PC-3 (cell line): ENCODE measurements at regions not wholly inside any gene's neighbourhood (a gene's known extent, or its start where the extent isn't known, plus 50 kb on each side); places are given as distances from the start of the nearest gene placed in this dataset.
A peak's percentile ranks its signal among the peaks of the same experiment; 100 is the strongest.

Source experiments
- ATAC-seq: fragments of 200-7000 bp; cut with Tn5 transposase; 2 replicates; pipeline ENCODE4 v1.9.1; 2020; ENCODE audit warnings: mild to moderate bottlenecking, moderate library complexity
- BruUV-seq: library from RNA; stranded (reverse); fragments of 400-500 nt; replicated peaks from 2 replicates; lab custom pipeline; 2021; lab: Mats Ljungman, UMichigan
- CTCF ChIA-PET: fragments of 300-600 bp; sonication (Branson Sonifier 250); formaldehyde crosslinking; loops from one replicate; lab custom pipeline; 2022; ENCODE audit warnings: antibody characterized with exemption; lab: Charles Lee
- POLR2A ChIA-PET: fragments of 300-600 bp; sonication (Branson Sonifier 250); formaldehyde crosslinking; loops from one replicate; lab custom pipeline; 2022; ENCODE audit warnings: antibody characterized with exemption; ENCODE audit not compliant: unreplicated experiment; lab: Charles Lee
- DNase-seq: peaks from one replicate; pipeline ENCODE4 v3.0.0-alpha.2; 2015
- H2AFZ ChIP-seq: fragments of 300-600 bp; sonication (generic); 2 replicates; pipeline ENCODE4 v1.6.0; 2016; ENCODE audit warnings: antibody characterized with exemption, low read length
- H3F3A ChIP-seq: fragments of 300-600 bp; sonication (generic); one replicate; pipeline ENCODE4 v1.6.0; 2017; ENCODE audit warnings: antibody characterized with exemption, low read length, control low read depth, mild to moderate bottlenecking; ENCODE audit not compliant: unreplicated experiment
- H3K27ac ChIP-seq: fragments of 300-600 bp; sonication (generic); 2 replicates; pipeline ENCODE4 v1.5.1; 2016; ENCODE audit warnings: mild to moderate bottlenecking, low read length
- H3K27me3 ChIP-seq: fragments of 300-600 bp; sonication (generic); 2 replicates; pipeline ENCODE4 v1.6.1; 2016; ENCODE audit warnings: low read length, mixed read lengths
- H3K36me3 ChIP-seq: fragments of 300-600 bp; sonication (generic); 2 replicates; pipeline ENCODE4 v1.6.1; 2016; ENCODE audit warnings: low read depth, mixed run types, low read length, mixed read lengths
- H3K4me1 ChIP-seq: fragments of 300-600 bp; sonication (generic); 2 replicates; pipeline ENCODE4 v1.5.1; 2016; ENCODE audit warnings: low read length; ENCODE audit not compliant: insufficient read depth
- H3K4me2 ChIP-seq: fragments of 300-600 bp; sonication (generic); 2 replicates; pipeline ENCODE4 v1.6.0; 2016; ENCODE audit warnings: low read length
- H3K4me3 ChIP-seq: fragments of 300-600 bp; sonication (generic); 2 replicates; pipeline ENCODE4 v1.5.1; 2016; ENCODE audit warnings: mild to moderate bottlenecking, low read length, mixed read lengths
- H3K79me2 ChIP-seq: fragments of 300-600 bp; sonication (generic); 2 replicates; pipeline ENCODE4 v1.6.1; 2017; ENCODE audit warnings: low read length, mixed read lengths
- H3K9ac ChIP-seq: fragments of 300-600 bp; sonication (generic); 2 replicates; pipeline ENCODE4 v1.6.0; 2016; ENCODE audit warnings: mild to moderate bottlenecking, low read length
- H3K9me2 ChIP-seq: fragments of 300-600 bp; sonication (generic); replicated peaks from 2 replicates; pipeline ENCODE4 v1.6.1; 2016; ENCODE audit warnings: mixed run types, low read length, mixed read lengths
- H3K9me3 ChIP-seq: fragments of 300-600 bp; sonication (generic); 2 replicates; pipeline ENCODE4 v1.6.1; 2016; ENCODE audit warnings: low read length, mixed read lengths
- H4K20me1 ChIP-seq: fragments of 300-600 bp; sonication (generic); 2 replicates; pipeline ENCODE4 v1.6.1; 2016; ENCODE audit warnings: low read length, mixed read lengths
- EZH2 ChIP-seq: fragments of 300-600 bp; sonication (generic); IDR thresholded peaks from one replicate; pipeline ENCODE4 v1.6.1; 2017; ENCODE audit warnings: antibody characterized with exemption, mild to moderate bottlenecking, low read length; ENCODE audit not compliant: unreplicated experiment
- EZH2phosphoT487 ChIP-seq: fragments of 300-600 bp; sonication (generic); IDR thresholded peaks from 2 replicates; pipeline ENCODE4 v1.6.1; 2018; ENCODE audit warnings: mild to moderate bottlenecking, antibody characterized with exemption, low read length, borderline replicate concordance
- intact Hi-C: fragments of 100-400 bp; cut with micrococcal nuclease; formaldehyde crosslinking; loops from 2 replicates; pipeline ENCODE4 v1.9.0; 2023
- TF ChIP-seq, protein P1 (sequence below): fragments of 300-600 bp; sonication (generic); conservative IDR thresholded peaks from 2 replicates; pipeline ENCODE4 v1.5.1; 2017; ENCODE audit warnings: antibody characterized with exemption, low read depth, mild to moderate bottlenecking, low read length

DNA sequence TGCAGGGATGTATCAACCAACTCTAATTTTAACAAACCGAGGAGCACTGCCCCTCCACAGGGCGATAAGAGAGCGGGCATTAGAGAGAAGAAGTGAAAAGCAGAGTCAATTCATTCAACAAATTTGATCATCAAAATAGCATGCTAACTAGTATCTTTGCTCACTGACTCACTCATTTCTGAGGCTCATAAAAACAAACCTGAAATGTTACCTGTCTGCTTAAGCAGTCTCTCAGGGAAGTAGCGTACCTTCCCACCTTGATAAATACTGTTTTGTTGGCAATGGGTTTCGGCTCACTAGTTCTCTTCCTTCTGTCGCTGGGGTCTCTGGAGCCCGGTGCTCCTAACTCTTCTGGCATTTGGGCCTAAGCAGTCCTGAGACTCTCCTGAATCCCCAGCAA is 248.8 kb downstream of the IRS1 start:
- intact Hi-C loops: no loop called here
- ATAC-seq (peak; percentile 57; the same call in 1 of the 2 replicates), DNase-seq (peak; percentile 68)
- Histone ChIP-seq H3K4me1 (peaks cover 14% of the 10 kb centered on the region), H3K79me2 (no peaks in the 10 kb centered on the region), H4K20me1 (no peaks in the 10 kb centered on the region), H3F3A (no peaks in the 10 kb centered on the region), H3K4me2 (peak overlapping the region; percentile 19), H3K27ac (peak overlapping the region; percentile 63), H3K27me3 (no peaks in the 10 kb centered on the region), H2AFZ (peak overlapping the region; percentile 66), H3K9me2 (no peaks in the 10 kb centered on the region), H3K4me3 (no peak overlapping the region), H3K36me3 (no peaks in the 10 kb centered on the region), H3K9ac (no peak overlapping the region; the same call in 1 of the 2 replicates), H3K9me3 (no peaks in the 10 kb centered on the region)
- no TSS peak for BruUV-seq
- POLR2A ChIA-PET: no interaction called here
- TF ChIP-seq EZH2phosphoT487: no peak
- no peak for TF ChIP-seq EZH2
- TF ChIP-seq, protein P1, sequence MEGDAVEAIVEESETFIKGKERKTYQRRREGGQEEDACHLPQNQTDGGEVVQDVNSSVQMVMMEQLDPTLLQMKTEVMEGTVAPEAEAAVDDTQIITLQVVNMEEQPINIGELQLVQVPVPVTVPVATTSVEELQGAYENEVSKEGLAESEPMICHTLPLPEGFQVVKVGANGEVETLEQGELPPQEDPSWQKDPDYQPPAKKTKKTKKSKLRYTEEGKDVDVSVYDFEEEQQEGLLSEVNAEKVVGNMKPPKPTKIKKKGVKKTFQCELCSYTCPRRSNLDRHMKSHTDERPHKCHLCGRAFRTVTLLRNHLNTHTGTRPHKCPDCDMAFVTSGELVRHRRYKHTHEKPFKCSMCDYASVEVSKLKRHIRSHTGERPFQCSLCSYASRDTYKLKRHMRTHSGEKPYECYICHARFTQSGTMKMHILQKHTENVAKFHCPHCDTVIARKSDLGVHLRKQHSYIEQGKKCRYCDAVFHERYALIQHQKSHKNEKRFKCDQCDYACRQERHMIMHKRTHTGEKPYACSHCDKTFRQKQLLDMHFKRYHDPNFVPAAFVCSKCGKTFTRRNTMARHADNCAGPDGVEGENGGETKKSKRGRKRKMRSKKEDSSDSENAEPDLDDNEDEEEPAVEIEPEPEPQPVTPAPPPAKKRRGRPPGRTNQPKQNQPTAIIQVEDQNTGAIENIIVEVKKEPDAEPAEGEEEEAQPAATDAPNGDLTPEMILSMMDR: no peak
- CTCF ChIA-PET: no interaction called here

DNA sequence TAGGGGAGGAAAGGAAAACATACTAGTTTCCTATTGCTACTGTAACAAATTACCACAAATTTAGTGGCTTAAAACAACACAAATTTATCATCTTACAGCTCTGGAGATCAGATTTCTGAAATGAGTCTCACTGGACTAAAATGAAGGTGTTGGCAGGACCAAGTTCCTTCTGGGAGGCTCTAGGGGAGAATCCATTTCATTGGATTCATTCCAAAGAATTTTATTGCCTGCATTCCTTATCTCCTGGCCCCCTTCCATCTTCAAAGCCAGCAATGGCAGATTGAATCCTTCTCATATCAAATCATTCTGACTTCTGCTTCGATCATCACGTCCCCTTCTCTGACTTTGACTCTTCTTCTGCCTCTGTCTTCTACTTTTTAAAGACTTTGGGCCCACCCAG is 250.9 kb downstream of the IRS1 start:
- Histone ChIP-seq H3K9me3 (no peaks in the 10 kb centered on the region), H3K4me3 (no peak overlapping the region), H3K9ac (no peak overlapping the region), H3K9me2 (no peaks in the 10 kb centered on the region), H3K36me3 (no peaks in the 10 kb centered on the region), H3K27me3 (no peaks in the 10 kb centered on the region), H3F3A (no peaks in the 10 kb centered on the region), H3K4me1 (peaks cover 14% of the 10 kb centered on the region), H2AFZ (no peak overlapping the region), H3K27ac (no peak overlapping the region), H3K4me2 (no peak overlapping the region), H4K20me1 (no peaks in the 10 kb centered on the region), H3K79me2 (no peaks in the 10 kb centered on the region)
- no TSS peak for BruUV-seq
- intact Hi-C loops: no loop called here
- ChIA-PET CTCF (no interaction called here), POLR2A (no interaction called here)
- DNase-seq (no peak), ATAC-seq (no peak)
- TF ChIP-seq, protein P1: no peak
- TF ChIP-seq EZH2: no peak
- no peak for TF ChIP-seq EZH2phosphoT487

DNA sequence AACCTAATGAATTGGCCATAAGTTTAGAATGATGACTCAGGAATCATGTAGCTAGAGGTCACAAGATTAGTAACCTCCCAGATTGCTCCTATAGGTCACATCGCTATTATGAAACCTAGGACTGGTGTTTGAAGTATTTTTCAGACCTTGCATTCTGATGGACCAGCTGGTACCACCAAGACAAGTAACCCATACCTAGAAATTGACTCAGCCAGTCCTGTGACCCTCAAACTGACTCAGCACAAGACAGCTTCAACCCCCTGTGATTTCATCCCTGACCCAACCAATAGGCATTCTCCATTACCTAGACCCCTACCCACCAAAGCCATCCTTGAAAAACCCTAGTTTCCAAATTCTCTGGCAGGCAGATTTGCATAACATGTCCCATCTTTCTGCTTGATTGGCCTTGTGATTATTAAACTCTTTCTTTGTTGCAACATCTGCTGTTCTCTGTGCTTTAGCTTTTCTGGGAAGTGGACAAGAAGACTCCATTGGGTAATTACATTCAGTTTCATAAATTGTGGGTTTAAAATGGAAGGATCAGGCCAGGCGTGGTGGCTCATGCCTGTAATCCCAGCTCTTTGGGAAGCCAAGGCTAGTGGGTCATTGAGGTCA is 254.9 kb downstream of the IRS1 start:
- CTCF ChIA-PET: no interaction called here
- no peak overlapping the region for H3K4me3 ChIP-seq
- H2AFZ ChIP-seq: no peak overlapping the region
- BruUV-seq: no TSS peak
- ATAC-seq (no peak), DNase-seq (no peak)
- POLR2A ChIA-PET: no interaction called here
- no peak overlapping the region for H3K27ac ChIP-seq
- no peaks in the 10 kb centered on the region for H3K79me2 ChIP-seq
- no peak overlapping the region for H3K9ac ChIP-seq
- no peaks in the 10 kb centered on the region for H3K4me1 ChIP-seq
- no peaks in the 10 kb centered on the region for H3K36me3 ChIP-seq
- no peaks in the 10 kb centered on the region for H3F3A ChIP-seq
- H3K9me3 ChIP-seq: no peaks in the 10 kb centered on the region
- TF ChIP-seq EZH2 (no peak), EZH2phosphoT487 (no peak)
- TF ChIP-seq, protein P1: no peak
- no peaks in the 10 kb centered on the region for H4K20me1 ChIP-seq
- no peaks in the 10 kb centered on the region for H3K9me2 ChIP-seq
- no peaks in the 10 kb centered on the region for H3K27me3 ChIP-seq
- H3K4me2 ChIP-seq: no peak overlapping the region
- intact Hi-C loops: no loop called here
